ENCODE measurements at regions not wholly inside any gene's neighbourhood (a gene's known extent, or its start where the extent isn't known, plus 50 kb on each side); places are given as distances from the start of the nearest gene placed in this dataset.
"Not testable (repeated sequence)": the region's sequence is repeated elsewhere in the genome, so short reads cannot be mapped to it uniquely, and the experiment has no call there.

GRCh38 chr13:83024232-83024631 is 858.0 kb downstream of the SLITRK1 start:
- in situ Hi-C loops (cut with HindIII; ENCODE audit: low sequenced_read_pairs) = no loop called here

DNA sequence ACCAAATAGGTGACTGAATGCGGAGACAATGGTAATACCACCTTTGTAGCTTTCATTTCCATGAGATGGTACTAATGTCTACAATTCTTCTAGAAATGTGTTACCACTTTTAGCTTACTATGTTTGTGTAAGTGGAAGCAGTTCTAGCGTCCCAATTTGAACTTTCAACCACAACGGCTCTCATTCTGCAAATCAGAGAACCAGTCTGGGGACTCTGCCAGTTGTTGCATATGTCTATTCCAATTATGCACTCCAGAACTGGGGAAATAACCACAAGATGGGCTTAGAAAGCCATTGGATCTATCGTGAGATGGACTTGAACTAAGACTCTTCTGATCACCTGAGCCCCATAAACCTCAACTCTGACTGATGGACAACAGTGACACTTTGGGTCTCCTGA is 862.3 kb downstream of the SLITRK1 start:
- in situ Hi-C loops (cut with HindIII; ENCODE audit: low sequenced_read_pairs) = no loop called here

DNA sequence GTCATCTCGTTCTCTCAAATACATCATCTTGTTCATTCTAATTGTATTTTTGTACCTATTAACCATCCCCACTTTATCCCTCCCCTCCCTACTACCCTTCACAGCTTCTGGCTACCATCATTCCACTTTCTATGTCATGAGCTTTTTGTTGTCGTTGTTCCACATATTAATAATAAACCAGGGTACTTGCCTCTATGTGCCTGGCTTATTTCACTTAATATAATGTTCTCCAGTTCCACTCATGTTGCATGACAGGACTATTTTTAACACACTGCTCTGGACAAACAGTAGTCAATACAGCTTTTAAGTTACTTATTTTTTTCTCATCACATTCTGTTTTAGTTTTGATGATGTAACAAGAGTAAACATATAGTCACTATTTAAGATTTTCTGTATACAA is 872.3 kb downstream of the SLITRK1 start:
- in situ Hi-C loops (cut with HindIII; ENCODE audit: low sequenced_read_pairs) = no loop called here

DNA sequence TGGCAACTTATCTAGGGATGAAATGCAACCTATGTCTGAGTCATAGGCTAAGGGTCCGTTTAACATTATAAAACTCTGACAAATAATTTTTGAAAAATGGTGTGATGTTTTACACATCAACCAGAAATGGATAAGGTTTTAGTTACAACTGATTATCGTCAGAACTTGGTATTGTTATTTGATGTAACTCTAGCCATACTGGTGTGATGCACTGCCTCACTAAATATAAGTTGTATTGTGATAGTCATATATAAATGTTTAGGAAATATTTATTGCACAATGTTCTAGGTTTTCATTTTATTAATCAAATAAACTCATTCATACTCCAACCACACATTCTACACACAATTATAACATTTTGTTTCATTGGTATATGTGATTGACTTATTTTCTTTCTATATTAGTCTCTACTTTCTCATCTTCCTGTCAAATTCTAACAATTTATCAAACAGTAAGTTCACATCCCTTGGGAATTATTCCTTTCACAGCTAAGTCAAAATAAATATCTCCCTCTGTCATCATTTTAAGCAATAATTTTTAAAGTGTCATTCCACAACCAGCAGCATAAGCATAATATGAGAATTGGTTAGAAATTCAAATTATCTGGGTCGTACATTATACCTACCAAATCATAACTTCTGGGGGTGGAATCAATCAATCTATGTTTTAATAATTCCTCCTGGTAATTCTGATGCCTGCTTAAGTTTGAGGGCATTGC is 873.9 kb downstream of the SLITRK1 start:
- in situ Hi-C loops (cut with HindIII; ENCODE audit: low sequenced_read_pairs) = no loop called here

- in situ Hi-C loops (cut with HindIII; ENCODE audit: low sequenced_read_pairs) = no loop called here
These were observed 875.0 kb downstream of the SLITRK1 start for GRCh38 chr13:83007226-83007625.

DNA sequence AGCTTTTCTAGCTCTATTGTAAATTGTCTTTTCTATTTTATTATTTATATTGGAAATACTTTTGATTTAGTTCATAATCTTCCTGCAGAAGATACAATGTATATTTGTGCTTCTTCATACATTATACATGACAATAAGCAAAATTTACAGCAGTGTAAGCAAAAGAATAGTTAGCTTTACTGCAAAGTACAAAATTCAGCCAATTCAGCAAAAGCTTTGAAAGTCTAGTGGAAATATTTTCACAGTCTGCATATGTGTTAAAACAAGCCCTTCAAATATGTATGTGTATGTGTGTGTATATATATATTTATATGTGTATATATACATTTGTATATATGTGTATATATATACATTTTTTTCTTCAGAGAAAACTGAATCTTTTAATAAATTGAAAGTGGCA is 879.1 kb downstream of the SLITRK1 start:
- in situ Hi-C loops (cut with HindIII; ENCODE audit: low sequenced_read_pairs) = no loop called here

GRCh38 chr13:82993417-82993816 is 888.9 kb downstream of the SLITRK1 start:
- in situ Hi-C loops (cut with HindIII; ENCODE audit: low sequenced_read_pairs) = no loop called here

DNA sequence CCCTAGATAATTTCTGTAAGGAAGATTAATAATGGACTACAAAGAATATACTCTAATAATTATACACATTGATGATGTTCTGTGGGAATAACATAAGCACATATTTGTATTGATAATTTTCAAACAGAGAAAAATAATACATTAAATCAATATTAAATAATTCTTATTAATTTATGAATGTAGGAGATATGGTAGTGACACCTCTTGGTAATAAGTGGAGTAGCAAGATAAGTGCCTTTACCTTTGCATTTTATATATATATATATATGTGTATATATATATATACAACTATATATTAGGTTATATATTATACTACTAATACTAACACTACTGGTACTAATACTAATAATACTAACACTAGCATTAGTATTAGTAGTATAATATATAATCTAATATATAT is 905.8 kb downstream of the SLITRK1 start:
- in situ Hi-C loops (cut with HindIII; ENCODE audit: low sequenced_read_pairs) = no loop called here

DNA sequence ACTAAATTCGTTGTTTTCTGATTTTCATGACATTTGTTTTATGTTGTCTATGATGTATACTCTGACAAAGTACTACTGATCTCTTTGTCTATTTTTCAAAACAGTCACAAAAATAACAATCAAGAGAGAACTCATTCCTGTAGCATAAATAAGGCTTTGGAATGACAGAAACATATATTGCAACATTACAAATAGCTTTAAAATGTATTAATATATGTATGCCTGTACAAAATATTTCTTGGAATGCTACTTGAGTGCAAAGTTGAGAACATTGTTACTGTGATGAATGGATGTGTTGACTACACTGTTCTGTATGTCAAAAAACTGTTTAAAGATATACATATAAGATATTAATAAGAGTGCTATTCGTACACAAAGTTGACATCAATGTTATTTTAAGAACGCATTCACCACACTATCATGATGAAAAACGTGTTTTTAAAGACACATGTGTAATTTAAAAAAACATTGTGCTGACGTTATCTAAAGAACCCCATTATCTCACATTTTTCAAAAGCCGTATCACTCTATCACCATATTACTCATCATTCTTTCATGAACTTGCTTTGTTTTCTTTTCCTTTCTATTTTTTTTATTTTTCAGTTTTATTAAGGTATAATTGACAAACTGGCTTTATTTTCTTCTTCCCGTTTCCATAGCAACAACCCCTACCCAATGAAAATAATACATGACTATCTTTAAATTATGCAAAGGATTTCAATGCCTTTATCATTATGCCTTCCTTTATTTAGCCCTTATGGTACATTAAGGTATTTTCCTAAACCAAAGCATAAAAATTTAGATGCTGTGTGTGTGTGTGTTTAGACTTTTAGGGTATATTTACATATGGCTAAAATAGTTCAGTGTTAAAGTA is 918.8 kb downstream of the SLITRK1 start:
- in situ Hi-C loops (cut with HindIII; ENCODE audit: low sequenced_read_pairs) = no loop called here

- in situ Hi-C loops (cut with HindIII; ENCODE audit: low sequenced_read_pairs) = no loop called here
These were observed 919.9 kb downstream of the SLITRK1 start for GRCh38 chr13:82962397-82962796.

DNA sequence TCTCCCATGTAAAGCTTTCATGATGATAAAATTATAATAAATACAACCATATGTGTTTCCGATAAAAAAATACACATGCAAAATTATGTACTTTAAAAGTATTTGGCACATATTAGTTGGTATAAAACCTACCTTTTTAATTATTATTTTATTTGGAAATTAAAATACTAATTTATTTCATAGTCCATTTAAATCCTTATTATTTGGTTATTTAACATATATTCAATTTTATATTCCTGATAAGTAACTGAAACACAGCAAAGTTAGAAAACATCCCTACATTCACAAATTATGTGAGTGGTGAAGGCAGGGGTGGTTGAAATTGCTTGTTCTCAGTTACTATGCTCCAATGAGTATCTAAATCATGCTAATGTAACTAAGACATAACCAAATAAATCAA is 920.5 kb downstream of the SLITRK1 start:
- in situ Hi-C loops (cut with HindIII; ENCODE audit: low sequenced_read_pairs) = no loop called here

- in situ Hi-C loops (cut with HindIII; ENCODE audit: low sequenced_read_pairs) = not testable (repeated sequence)
These were observed 929.9 kb downstream of the SLITRK1 start for GRCh38 chr13:82952336-82952735.

DNA sequence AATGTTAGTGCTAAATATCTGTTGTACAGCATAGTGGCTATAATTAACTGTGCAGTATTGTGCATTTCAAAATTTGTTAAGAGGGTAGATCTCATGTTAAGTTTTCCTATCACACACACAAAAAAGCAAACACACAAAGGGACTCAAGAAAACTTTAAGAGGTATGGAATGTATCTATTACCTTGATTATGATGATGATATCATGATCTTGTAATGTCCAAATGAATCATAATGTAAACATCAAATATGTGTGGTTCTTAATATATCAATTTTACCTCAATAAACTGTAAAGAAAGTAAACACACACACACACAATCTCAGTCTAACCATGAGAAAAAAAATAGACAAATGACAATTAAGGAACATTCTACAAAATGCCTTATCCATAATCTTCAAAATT is 934.6 kb downstream of the SLITRK1 start:
- in situ Hi-C loops (cut with HindIII; ENCODE audit: low sequenced_read_pairs) = no loop called here

DNA sequence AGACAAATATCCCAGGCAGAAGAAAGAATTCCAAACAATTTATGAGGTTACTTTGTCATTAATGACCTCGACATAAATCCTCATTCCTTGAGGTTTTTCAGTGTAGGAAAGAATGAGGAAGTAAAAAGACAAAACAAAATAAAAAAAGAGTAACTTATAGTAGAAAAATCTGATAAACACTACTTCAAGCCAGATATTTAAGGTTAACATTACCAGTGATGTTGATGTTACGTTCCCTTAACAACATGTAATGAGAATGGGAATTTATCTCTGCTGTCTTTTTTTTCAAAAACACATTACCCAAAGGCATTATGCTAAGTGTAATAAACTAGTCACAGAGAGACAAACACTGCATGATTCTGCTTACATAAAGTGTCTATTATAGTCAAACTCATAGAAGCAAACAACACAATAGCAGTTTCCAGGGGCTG is 935.1 kb downstream of the SLITRK1 start:
- in situ Hi-C loops (cut with HindIII; ENCODE audit: low sequenced_read_pairs) = no loop called here

- in situ Hi-C loops (cut with HindIII; ENCODE audit: low sequenced_read_pairs) = no loop called here
These were observed 943.6 kb downstream of the SLITRK1 start for GRCh38 chr13:82938644-82939043.

DNA sequence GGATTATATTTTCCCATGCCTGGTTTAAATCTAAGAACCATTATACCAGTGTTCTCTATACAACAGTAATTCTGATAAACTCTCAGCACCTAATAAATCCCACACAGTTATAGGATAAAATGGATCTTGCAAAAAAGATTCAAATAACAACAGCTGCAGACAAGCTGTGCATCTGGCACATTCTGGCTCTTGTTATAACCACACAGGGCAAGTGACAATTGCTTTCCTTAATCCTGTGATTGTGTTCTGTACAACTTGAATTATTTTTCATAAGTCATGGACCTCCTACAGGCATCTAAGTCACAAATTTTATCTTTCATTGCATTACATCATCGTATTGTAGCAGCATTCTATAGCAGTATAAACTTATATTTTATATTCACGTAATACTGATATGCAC is 948.3 kb downstream of the SLITRK1 start:
- in situ Hi-C loops (cut with HindIII; ENCODE audit: low sequenced_read_pairs) = no loop called here

GRCh38 chr13:82925114-82925513 is 957.2 kb downstream of the SLITRK1 start:
- in situ Hi-C loops (cut with HindIII; ENCODE audit: low sequenced_read_pairs) = no loop called here

DNA sequence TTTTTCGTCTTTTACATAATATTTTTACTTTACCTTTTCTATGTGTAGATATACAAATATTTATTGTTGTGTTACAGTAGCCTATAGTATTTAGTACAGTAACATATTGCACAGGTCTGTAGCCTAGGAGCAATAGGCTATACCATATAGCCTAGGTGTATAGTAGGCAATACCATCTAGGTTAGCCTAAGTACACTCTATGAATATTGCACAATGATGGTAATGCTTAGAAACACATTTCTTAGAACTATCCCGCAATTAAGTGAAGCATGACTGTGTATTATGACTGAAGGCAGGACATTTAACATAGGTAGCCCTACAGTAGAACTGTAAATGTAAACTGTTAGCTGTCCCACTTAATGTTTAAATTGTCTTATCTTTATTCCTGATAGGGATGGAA is 964.3 kb downstream of the SLITRK1 start:
- in situ Hi-C loops (cut with HindIII; ENCODE audit: low sequenced_read_pairs) = no loop called here

GRCh38 chr13:82912564-82912963 is 969.7 kb downstream of the SLITRK1 start:
- in situ Hi-C loops (cut with HindIII; ENCODE audit: low sequenced_read_pairs) = no loop called here

DNA sequence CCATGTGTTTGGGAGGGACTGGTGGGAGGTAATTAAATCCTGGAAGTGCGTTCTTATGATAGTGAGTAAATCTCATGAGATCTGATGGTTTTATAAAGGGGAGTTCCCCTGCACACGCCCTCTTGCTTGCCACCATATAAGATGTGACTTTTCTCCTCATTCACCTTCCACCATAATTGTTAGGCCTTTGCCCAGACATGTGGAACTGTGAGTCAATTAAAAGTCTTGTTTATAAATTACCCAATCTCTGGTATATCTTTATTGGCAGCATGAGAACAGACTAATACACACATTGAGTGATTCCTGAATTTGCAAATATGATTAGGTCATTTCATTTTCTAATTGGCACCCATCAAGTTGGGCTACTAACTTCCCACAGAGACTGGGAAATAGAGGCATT is 977.2 kb downstream of the SLITRK1 start:
- in situ Hi-C loops (cut with HindIII; ENCODE audit: low sequenced_read_pairs) = no loop called here

DNA sequence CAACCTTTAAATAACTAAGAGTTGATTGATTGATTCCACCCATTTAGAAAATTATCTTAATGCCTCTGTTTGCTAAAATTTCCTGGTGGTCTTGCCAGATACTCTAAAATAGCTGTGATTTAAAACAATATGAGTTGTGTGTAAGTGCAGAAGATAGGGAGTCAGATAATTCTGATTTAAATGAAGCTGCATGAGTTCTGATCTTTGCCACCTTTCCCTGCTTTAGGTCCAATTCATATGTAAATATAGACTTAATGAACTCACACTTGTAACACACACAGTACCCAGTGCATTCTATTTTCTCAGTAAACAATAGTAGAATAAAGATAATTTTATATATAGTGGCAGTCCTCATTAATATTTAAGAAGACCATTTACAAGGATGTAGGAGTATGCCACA is 981.8 kb downstream of the SLITRK1 start:
- in situ Hi-C loops (cut with HindIII; ENCODE audit: low sequenced_read_pairs) = no loop called here

- in situ Hi-C loops (cut with HindIII; ENCODE audit: low sequenced_read_pairs) = no loop called here
These were observed 983.7 kb downstream of the SLITRK1 start for GRCh38 chr13:82898586-82898985.

All from endothelial cell of hepatic sinusoid (primary cell).